ENCODE measurements at regions not wholly inside any gene's neighbourhood (a gene's known extent, or its start where the extent isn't known, plus 50 kb on each side); places are given as distances from the start of the nearest gene placed in this dataset.

GRCh38 chr5:144583541-144584449 lies 413.1 kb downstream of the KCTD16 start:
- no peak for FAIRE-seq
- TF ChIP-seq CTCF (IDR thresholded peaks at IDR 0.05; ENCODE audit: insufficient read depth, missing control alignments), result no peak
- DNase-seq (ENCODE audit: insufficient read length, low spot score), result no peak

- FAIRE-seq, result no peak
- no peak for TF ChIP-seq CTCF (IDR thresholded peaks at IDR 0.05; ENCODE audit: insufficient read depth, missing control alignments)
- no peak for DNase-seq (ENCODE audit: insufficient read length, low spot score)
Observed at GRCh38 chr5:144582066-144582465, 411.4 kb downstream of the KCTD16 start.

GRCh38 chr5:144581044-144581443 lies 410.4 kb downstream of the KCTD16 start:
- DNase-seq (ENCODE audit: insufficient read length, low spot score), result no peak
- no peak for TF ChIP-seq CTCF (IDR thresholded peaks at IDR 0.05; ENCODE audit: insufficient read depth, missing control alignments)
- FAIRE-seq, result no peak

GRCh38 chr5:144577676-144578075 lies 407.0 kb downstream of the KCTD16 start:
- DNase-seq (ENCODE audit: insufficient read length, low spot score) (no peak), FAIRE-seq (no peak)
- no peak for TF ChIP-seq CTCF (IDR thresholded peaks at IDR 0.05; ENCODE audit: insufficient read depth, missing control alignments)

GRCh38 chr5:144575736-144576135 lies 405.1 kb downstream of the KCTD16 start:
- TF ChIP-seq CTCF (IDR thresholded peaks at IDR 0.05; ENCODE audit: insufficient read depth, missing control alignments), result no peak
- DNase-seq (ENCODE audit: insufficient read length, low spot score) (no peak), FAIRE-seq (no peak)

- TF ChIP-seq CTCF (IDR thresholded peaks at IDR 0.05; ENCODE audit: insufficient read depth, missing control alignments), result no peak
- FAIRE-seq (no peak), DNase-seq (ENCODE audit: insufficient read length, low spot score) (no peak)
Observed at GRCh38 chr5:144567421-144567780, 396.7 kb downstream of the KCTD16 start.

GRCh38 chr5:144566747-144567420 lies 396.2 kb downstream of the KCTD16 start:
- DNase-seq (ENCODE audit: insufficient read length, low spot score), result no peak
- TF ChIP-seq CTCF (IDR thresholded peaks at IDR 0.05; ENCODE audit: insufficient read depth, missing control alignments), result no peak
- no peak for FAIRE-seq
